Vagina (tissue), 2 donors: ENCODE measurements at regions not wholly inside any gene's neighbourhood (a gene's known extent, or its start where the extent isn't known, plus 50 kb on each side); places are given as distances from the start of the nearest gene placed in this dataset.

Source experiments
- DNase-seq, 2 donors: peaks; one replicate each; pipeline ENCODE4 v3.0.0-alpha.2; 2017; ENCODE audit errors: extremely low spot score in 2 of 2
- H3K27ac ChIP-seq: fragments of 200-600 bp; sonication (generic); one replicate; pipeline ENCODE4 v1.5.1; 2019
- H3K27me3 ChIP-seq: fragments of 200-600 bp; sonication (generic); one replicate; pipeline ENCODE4 v1.5.1; 2019
- H3K36me3 ChIP-seq, 2 donors: fragments of 200-600 bp; sonication (generic); one replicate each; pipeline ENCODE4 v1.5.1; 2017 to 2019
- H3K4me1 ChIP-seq: fragments of 200-600 bp; sonication (generic); one replicate; pipeline ENCODE4 v1.5.1; 2019
- H3K4me3 ChIP-seq, 2 donors: fragments of 200-600 bp; sonication (generic); 1 replicate in 1 of 2; 2 replicates in 1 of 2; pipeline ENCODE4 v1.5.1; 2016 to 2019
- H3K9me3 ChIP-seq: fragments of 200-600 bp; sonication (generic); one replicate; pipeline ENCODE4 v1.5.1; 2019
- CTCF ChIP-seq, 3 experiments: fragments of 450-650 bp in 2 of 3; fragments of 200-600 bp in 1 of 3; sonication (generic) in 1 of 3; IDR thresholded peaks; one replicate each; pipeline ENCODE4 v1.5.1; 2017 to 2019; ENCODE audit warnings: antibody characterized with exemption in 3 of 3, mild to moderate bottlenecking in 2 of 3, moderate library complexity in 2 of 3
- POLR2A ChIP-seq, 2 donors: fragments of 450-650 bp; IDR thresholded peaks; one replicate each; pipeline ENCODE4 v1.6.1; 2017; ENCODE audit warnings: antibody characterized with exemption in 2 of 2, mild to moderate bottlenecking in 2 of 2, moderate library complexity in 2 of 2
- POLR2AphosphoS5 ChIP-seq, 2 donors: sonication (generic); formaldehyde crosslinking; IDR thresholded peaks; one replicate each; pipeline ENCODE4 v1.9.0; 2017; ENCODE audit warnings: antibody characterized with exemption in 2 of 2, mild to moderate bottlenecking in 2 of 2, low read depth in 1 of 2; ENCODE audit not compliant: insufficient read depth in 1 of 2
- intact Hi-C: fragments of 100-400 bp; cut with DNase I; formaldehyde crosslinking; loops from one replicate; pipeline ENCODE4 v1.15.1; 2023

GRCh38 chr16:60110531-60110930, 1376.4 kb upstream of the GOT2 start:
- Histone ChIP-seq H3K27ac (no peak overlapping the region), H3K36me3 (no peaks in the 10 kb centered on the region), H3K9me3 (no peaks in the 10 kb centered on the region), H3K4me3 (no peak overlapping the region), H3K27me3 (no peaks in the 10 kb centered on the region), H3K4me1 (no peaks in the 10 kb centered on the region)
- no peak for TF ChIP-seq POLR2A (IDR thresholded peaks at IDR 0.05)
- no peak for TF ChIP-seq POLR2AphosphoS5 (IDR thresholded peaks at IDR 0.05; ENCODE audit: insufficient read depth in 1 of 2, low read depth in 1 of 2)
- no peak for TF ChIP-seq CTCF (IDR thresholded peaks at IDR 0.05)
- intact Hi-C loops: no loop called here
- no peak for DNase-seq

- no peaks in the 10 kb centered on the region for H3K4me1 ChIP-seq
- H3K4me3 ChIP-seq: no peak overlapping the region
- no peaks in the 10 kb centered on the region for H3K27me3 ChIP-seq
- no peak overlapping the region for H3K27ac ChIP-seq
- TF ChIP-seq CTCF (IDR thresholded peaks at IDR 0.05): no peak
- no peak for TF ChIP-seq POLR2A (IDR thresholded peaks at IDR 0.05)
- TF ChIP-seq POLR2AphosphoS5 (IDR thresholded peaks at IDR 0.05; ENCODE audit: insufficient read depth in 1 of 2, low read depth in 1 of 2): no peak
- no peaks in the 10 kb centered on the region for H3K9me3 ChIP-seq
- no peaks in the 10 kb centered on the region for H3K36me3 ChIP-seq
- intact Hi-C loops: no loop called here
- DNase-seq: no peak
Measured at GRCh38 chr16:60107871-60108270, 1373.8 kb upstream of the GOT2 start.

- TF ChIP-seq POLR2AphosphoS5 (IDR thresholded peaks at IDR 0.05; ENCODE audit: insufficient read depth in 1 of 2, low read depth in 1 of 2) (no peak), CTCF (IDR thresholded peaks at IDR 0.05) (no peak), POLR2A (IDR thresholded peaks at IDR 0.05) (no peak)
- no peak for DNase-seq
- H3K9me3 ChIP-seq: no peaks in the 10 kb centered on the region
- no peaks in the 10 kb centered on the region for H3K36me3 ChIP-seq
- intact Hi-C loops: no loop called here
- no peak overlapping the region for H3K27ac ChIP-seq
- H3K27me3 ChIP-seq: no peaks in the 10 kb centered on the region
- no peaks in the 10 kb centered on the region for H3K4me1 ChIP-seq
- no peak overlapping the region for H3K4me3 ChIP-seq
Measured at GRCh38 chr16:60107437-60107836, 1373.3 kb upstream of the GOT2 start.

- intact Hi-C loops: no loop called here
- no peaks in the 10 kb centered on the region for H3K4me1 ChIP-seq
- H3K27ac ChIP-seq: no peak overlapping the region
- no peak for DNase-seq
- no peaks in the 10 kb centered on the region for H3K27me3 ChIP-seq
- no peaks in the 10 kb centered on the region for H3K36me3 ChIP-seq
- no peaks in the 10 kb centered on the region for H3K9me3 ChIP-seq
- no peak overlapping the region for H3K4me3 ChIP-seq
- TF ChIP-seq POLR2A (IDR thresholded peaks at IDR 0.05): no peak
- TF ChIP-seq CTCF (IDR thresholded peaks at IDR 0.05): no peak
Measured at GRCh38 chr16:60100371-60100770, 1366.3 kb upstream of the GOT2 start.

- DNase-seq: no peak
- intact Hi-C loops: no loop called here
- Histone ChIP-seq H3K9me3 (no peaks in the 10 kb centered on the region), H3K4me1 (no peaks in the 10 kb centered on the region), H3K27me3 (no peaks in the 10 kb centered on the region), H3K27ac (no peak overlapping the region), H3K4me3 (no peak overlapping the region), H3K36me3 (no peaks in the 10 kb centered on the region)
- TF ChIP-seq POLR2A (IDR thresholded peaks at IDR 0.05): no peak
Measured at GRCh38 chr16:60091529-60091928, 1357.4 kb upstream of the GOT2 start.

- DNase-seq: no peak
- intact Hi-C loops: no loop called here
- Histone ChIP-seq H3K27ac (no peak overlapping the region), H3K9me3 (no peaks in the 10 kb centered on the region), H3K27me3 (no peaks in the 10 kb centered on the region), H3K4me1 (no peaks in the 10 kb centered on the region), H3K4me3 (no peak overlapping the region), H3K36me3 (no peaks in the 10 kb centered on the region)
- TF ChIP-seq POLR2A (IDR thresholded peaks at IDR 0.05) (no peak), POLR2AphosphoS5 (IDR thresholded peaks at IDR 0.05; ENCODE audit: insufficient read depth in 1 of 2, low read depth in 1 of 2) (no peak), CTCF (IDR thresholded peaks at IDR 0.05) (no peak)
Measured at GRCh38 chr16:60091071-60091470, 1357.0 kb upstream of the GOT2 start.
